Lung (tissue), 11 donors: ENCODE measurements at regions not wholly inside any gene's neighbourhood (a gene's known extent, or its start where the extent isn't known, plus 50 kb on each side); places are given as distances from the start of the nearest gene placed in this dataset.

ENCODE experiments used
- ATAC-seq: fragments of 200-7000 bp; cut with Tn5 transposase; one replicate; pipeline ENCODE4 v1.9.1; 2020; ENCODE audit warnings: moderate number of reproducible peaks; ENCODE audit not compliant: insufficient read depth, low FRiP score
- DNase-seq, 3 donors: peaks; one replicate each; pipeline ENCODE4 v3.0.0-alpha.2; 2013 to 2017
- H3K27ac ChIP-seq, 2 donors: one replicate each; pipeline ENCODE4 v1.5.1; 2013; ENCODE audit warnings: mild to moderate bottlenecking in 2 of 2, moderate library complexity in 2 of 2, control low read depth in 1 of 2, inconsistent platforms in 1 of 2, low read depth in 1 of 2, low read length in 1 of 2
- H3K27me3 ChIP-seq, 3 donors: one replicate each; pipeline ENCODE4 v1.5.1; 2013; ENCODE audit warnings: low read length in 2 of 3; ENCODE audit not compliant: control insufficient read depth in 3 of 3, insufficient read depth in 3 of 3
- H3K36me3 ChIP-seq, 4 donors: one replicate each; pipeline ENCODE4 v1.5.1; 2013; ENCODE audit warnings: low read length in 4 of 4, mild to moderate bottlenecking in 1 of 4, moderate library complexity in 1 of 4; ENCODE audit not compliant: control insufficient read depth in 4 of 4, insufficient read depth in 4 of 4
- H3K4me1 ChIP-seq, 5 donors: one replicate each; pipeline ENCODE4 v1.5.1; 2013; ENCODE audit warnings: low read length in 5 of 5, mild to moderate bottlenecking in 2 of 5, moderate library complexity in 1 of 5; ENCODE audit not compliant: control insufficient read depth in 5 of 5, insufficient read depth in 5 of 5
- H3K4me3 ChIP-seq: one replicate; pipeline ENCODE4 v1.5.1; 2013; ENCODE audit warnings: mild to moderate bottlenecking, control low read depth, moderate library complexity
- H3K9ac ChIP-seq, 2 donors: one replicate each; pipeline ENCODE4 v1.5.1; 2013; ENCODE audit warnings: low read length in 2 of 2, control low read depth in 1 of 2; ENCODE audit not compliant: insufficient read depth in 1 of 2
- H3K9me3 ChIP-seq, 4 donors: one replicate each; pipeline ENCODE4 v1.5.1; 2013; ENCODE audit warnings: low read length in 3 of 4, mild to moderate bottlenecking in 1 of 4, moderate library complexity in 1 of 4; ENCODE audit not compliant: control insufficient read depth in 4 of 4, insufficient read depth in 3 of 4
- WGBS, 2 donors: extraction: QIAGEN DNeasy Blood & Tissue Kit; methylation state at CpG; one replicate each; pipeline ENCODE4 v1.1.7; 2013; 5-methylcytosine and 5-hydroxymethylcytosine counted together
- TF ChIP-seq, protein P1 (sequence below): IDR thresholded peaks from 2 replicates; pipeline ENCODE4 v1.5.1; 2012; ENCODE audit warnings: mild to moderate bottlenecking; ENCODE audit errors: control extremely low read depth, extremely low read depth
- donor health status: control.
- donor health status: control.
- donor health status: Bipolar disorder and iron deficiency.
- donor health status: healthy.
- donor health status: DM: yes; HTN: yes; CAD: no.

DNA sequence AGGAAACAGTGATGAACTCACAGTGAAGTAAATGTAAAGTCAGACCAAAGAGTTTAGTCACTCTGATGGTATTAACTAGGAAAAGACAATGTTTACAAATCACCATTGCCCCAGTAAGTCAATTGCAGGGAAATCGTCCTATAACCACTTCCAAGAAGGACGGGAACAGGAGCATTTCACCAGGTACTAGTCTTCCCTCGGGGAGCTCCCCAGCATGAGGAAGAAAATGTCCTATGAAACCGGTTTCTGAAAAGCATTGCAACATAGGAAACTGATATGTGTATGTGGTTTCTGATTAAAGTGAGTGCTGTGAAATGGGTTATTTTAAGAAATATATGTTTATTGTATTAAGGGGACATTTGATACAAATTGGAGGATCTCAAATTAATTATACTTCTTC, 626.7 kb upstream of the ADAMTS16 start:
- H3K4me1 ChIP-seq = peaks cover 0 to 3% (median 0%) of the 10 kb centered on the region in 5 donors
- DNase-seq = no peak
- peaks cover 0 to 3% (median 0%) of the 10 kb centered on the region in 4 donors for H3K9me3 ChIP-seq
- 41 to 43% methylated on average over 4 of the region's 4 CpGs for WGBS, 2 donors
- H3K27me3 ChIP-seq = no peaks in the 10 kb centered on the region
- H3K27ac ChIP-seq = no peak overlapping the region
- no peak overlapping the region for H3K9ac ChIP-seq
- TF ChIP-seq, protein P1, sequence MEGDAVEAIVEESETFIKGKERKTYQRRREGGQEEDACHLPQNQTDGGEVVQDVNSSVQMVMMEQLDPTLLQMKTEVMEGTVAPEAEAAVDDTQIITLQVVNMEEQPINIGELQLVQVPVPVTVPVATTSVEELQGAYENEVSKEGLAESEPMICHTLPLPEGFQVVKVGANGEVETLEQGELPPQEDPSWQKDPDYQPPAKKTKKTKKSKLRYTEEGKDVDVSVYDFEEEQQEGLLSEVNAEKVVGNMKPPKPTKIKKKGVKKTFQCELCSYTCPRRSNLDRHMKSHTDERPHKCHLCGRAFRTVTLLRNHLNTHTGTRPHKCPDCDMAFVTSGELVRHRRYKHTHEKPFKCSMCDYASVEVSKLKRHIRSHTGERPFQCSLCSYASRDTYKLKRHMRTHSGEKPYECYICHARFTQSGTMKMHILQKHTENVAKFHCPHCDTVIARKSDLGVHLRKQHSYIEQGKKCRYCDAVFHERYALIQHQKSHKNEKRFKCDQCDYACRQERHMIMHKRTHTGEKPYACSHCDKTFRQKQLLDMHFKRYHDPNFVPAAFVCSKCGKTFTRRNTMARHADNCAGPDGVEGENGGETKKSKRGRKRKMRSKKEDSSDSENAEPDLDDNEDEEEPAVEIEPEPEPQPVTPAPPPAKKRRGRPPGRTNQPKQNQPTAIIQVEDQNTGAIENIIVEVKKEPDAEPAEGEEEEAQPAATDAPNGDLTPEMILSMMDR = no peak
- no peak overlapping the region for H3K4me3 ChIP-seq
- no peaks in the 10 kb centered on the region for H3K36me3 ChIP-seq
- no peak for ATAC-seq

DNA sequence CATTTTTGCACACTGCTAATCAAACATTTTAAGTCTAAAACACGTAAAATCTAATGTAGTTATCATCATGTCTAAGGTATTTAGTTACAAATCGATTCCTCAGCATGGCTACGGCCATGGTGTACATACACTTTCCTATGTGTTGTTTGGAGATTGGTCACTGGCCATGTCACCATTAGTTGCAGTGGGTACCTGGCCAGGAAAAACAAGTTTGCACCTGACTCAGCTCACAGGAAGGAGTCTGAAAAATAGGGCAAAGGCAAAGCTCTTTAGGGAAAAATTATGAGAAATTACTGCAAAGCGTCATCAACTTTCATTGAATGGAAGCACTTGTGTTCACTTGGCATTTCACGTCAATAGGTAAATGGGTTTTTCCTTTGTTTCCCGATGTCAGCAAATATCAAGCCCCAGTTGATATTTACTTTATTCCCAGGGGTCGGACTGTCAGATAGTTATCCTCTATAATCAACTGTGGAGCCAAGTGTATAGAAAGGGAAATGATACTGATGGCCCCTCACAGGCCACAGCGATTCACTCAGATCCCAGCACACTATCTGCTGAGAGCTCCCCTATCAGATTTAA, 626.0 kb upstream of the ADAMTS16 start:
- H3K27ac ChIP-seq = no peak overlapping the region

DNA sequence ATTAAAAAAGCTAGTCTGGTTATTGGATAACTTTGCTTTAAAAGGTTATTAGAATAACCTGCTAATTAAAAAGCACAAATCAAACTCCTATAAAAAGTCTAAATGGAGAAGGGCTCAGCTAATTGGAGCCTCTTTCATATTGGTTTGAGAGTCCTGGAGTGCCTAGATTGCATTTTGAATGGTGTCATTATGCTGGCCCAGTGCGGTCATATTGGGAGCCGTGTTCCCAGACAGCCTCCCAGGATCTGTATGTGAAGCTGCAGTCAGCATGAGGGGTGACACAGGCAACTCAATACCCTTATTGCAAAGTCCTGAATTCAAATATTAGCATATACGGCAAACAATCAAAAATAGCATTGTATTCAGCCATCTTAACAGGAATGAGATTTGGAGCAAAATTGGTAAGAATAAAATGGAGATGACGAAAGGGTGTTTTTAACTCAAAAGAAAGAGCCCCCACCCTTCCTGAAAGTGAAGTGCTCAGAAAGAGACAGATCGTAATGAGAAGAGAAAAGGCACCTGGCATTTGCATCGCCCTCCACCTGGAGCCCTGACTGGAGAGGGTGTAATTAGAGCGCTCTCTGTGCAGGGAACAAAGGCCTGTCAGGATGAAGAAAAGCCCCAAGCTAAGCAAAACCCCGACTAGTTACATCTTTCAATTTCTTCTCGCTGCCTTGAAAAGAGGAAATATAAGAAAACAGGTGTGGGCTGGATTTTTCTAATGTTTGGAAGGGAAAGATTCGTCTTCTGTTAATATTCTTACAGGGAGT, 621.0 kb upstream of the ADAMTS16 start:
- no peaks in the 10 kb centered on the region for H3K36me3 ChIP-seq
- TF ChIP-seq, protein P1 = no peak
- peaks cover 0 to 3% (median 0%) of the 10 kb centered on the region in 5 donors for H3K4me1 ChIP-seq
- ATAC-seq = no peak
- DNase-seq = no peak
- no peak overlapping the region for H3K9ac ChIP-seq
- no peak overlapping the region for H3K27ac ChIP-seq
- no peaks in the 10 kb centered on the region for H3K9me3 ChIP-seq
- H3K4me3 ChIP-seq = no peak overlapping the region
- WGBS, 2 donors = 75 to 76% methylated on average over 10 of the region's 10 CpGs
- H3K27me3 ChIP-seq = no peaks in the 10 kb centered on the region

More for the DNA sequence above, 626.0 kb upstream of the ADAMTS16 start:
- no peak for ATAC-seq
- Histone ChIP-seq H3K9me3 (peaks cover 0 to 3% (median 0%) of the 10 kb centered on the region in 4 donors), H3K27me3 (no peaks in the 10 kb centered on the region), H3K36me3 (no peaks in the 10 kb centered on the region), H3K9ac (no peak overlapping the region), H3K4me1 (peaks cover 0 to 3% (median 0%) of the 10 kb centered on the region in 5 donors), H3K4me3 (no peak overlapping the region)
- TF ChIP-seq, protein P1 = no peak
- WGBS, 2 donors = 81 to 86% methylated on average over 8 of the region's 8 CpGs
- no peak for DNase-seq
